ENCODE measurements at regions not wholly inside any gene's neighbourhood (a gene's known extent, or its start where the extent isn't known, plus 50 kb on each side); places are given as distances from the start of the nearest gene placed in this dataset.

GRCh38 chr9:108484468-108484867 lies 371.3 kb downstream of the ACTL7B start:
- TF ChIP-seq, protein P1, sequence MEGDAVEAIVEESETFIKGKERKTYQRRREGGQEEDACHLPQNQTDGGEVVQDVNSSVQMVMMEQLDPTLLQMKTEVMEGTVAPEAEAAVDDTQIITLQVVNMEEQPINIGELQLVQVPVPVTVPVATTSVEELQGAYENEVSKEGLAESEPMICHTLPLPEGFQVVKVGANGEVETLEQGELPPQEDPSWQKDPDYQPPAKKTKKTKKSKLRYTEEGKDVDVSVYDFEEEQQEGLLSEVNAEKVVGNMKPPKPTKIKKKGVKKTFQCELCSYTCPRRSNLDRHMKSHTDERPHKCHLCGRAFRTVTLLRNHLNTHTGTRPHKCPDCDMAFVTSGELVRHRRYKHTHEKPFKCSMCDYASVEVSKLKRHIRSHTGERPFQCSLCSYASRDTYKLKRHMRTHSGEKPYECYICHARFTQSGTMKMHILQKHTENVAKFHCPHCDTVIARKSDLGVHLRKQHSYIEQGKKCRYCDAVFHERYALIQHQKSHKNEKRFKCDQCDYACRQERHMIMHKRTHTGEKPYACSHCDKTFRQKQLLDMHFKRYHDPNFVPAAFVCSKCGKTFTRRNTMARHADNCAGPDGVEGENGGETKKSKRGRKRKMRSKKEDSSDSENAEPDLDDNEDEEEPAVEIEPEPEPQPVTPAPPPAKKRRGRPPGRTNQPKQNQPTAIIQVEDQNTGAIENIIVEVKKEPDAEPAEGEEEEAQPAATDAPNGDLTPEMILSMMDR (IDR thresholded peaks at IDR 0.05): no peak
- ATAC-seq (ENCODE audit: low FRiP score) (no peak), DNase-seq (ENCODE audit: low spot score) (no peak)

DNA sequence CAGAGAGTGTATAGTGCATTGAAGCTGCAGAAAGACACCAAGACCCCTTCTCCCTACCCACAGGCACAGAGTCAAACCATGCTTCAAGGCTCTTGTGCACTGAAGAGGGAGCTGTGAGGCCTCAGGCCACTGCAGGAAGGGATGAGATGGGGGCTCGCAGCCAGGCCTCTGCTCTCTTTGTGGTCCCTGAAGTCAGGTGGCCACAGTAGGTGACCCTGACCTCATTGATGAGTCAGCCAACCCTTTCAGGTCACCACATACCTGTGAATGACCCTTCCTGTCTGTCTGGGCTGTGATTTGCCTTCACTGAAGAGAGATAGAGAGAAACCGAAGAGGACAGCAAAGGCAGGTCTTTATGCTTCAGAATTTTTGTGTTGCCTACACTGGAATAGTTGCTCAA lies 372.1 kb downstream of the ACTL7B start:
- ATAC-seq (ENCODE audit: low FRiP score): no peak
- DNase-seq (ENCODE audit: low spot score): no peak

GRCh38 chr9:108479989-108480652 lies 375.7 kb downstream of the ACTL7B start:
- ATAC-seq (ENCODE audit: low FRiP score) (no peak), DNase-seq (ENCODE audit: low spot score) (no peak)
- TF ChIP-seq, protein P1 (IDR thresholded peaks at IDR 0.05): no peak

More for the DNA sequence above, 372.1 kb downstream of the ACTL7B start:
- TF ChIP-seq, protein P1 (IDR thresholded peaks at IDR 0.05): no peak

DNA sequence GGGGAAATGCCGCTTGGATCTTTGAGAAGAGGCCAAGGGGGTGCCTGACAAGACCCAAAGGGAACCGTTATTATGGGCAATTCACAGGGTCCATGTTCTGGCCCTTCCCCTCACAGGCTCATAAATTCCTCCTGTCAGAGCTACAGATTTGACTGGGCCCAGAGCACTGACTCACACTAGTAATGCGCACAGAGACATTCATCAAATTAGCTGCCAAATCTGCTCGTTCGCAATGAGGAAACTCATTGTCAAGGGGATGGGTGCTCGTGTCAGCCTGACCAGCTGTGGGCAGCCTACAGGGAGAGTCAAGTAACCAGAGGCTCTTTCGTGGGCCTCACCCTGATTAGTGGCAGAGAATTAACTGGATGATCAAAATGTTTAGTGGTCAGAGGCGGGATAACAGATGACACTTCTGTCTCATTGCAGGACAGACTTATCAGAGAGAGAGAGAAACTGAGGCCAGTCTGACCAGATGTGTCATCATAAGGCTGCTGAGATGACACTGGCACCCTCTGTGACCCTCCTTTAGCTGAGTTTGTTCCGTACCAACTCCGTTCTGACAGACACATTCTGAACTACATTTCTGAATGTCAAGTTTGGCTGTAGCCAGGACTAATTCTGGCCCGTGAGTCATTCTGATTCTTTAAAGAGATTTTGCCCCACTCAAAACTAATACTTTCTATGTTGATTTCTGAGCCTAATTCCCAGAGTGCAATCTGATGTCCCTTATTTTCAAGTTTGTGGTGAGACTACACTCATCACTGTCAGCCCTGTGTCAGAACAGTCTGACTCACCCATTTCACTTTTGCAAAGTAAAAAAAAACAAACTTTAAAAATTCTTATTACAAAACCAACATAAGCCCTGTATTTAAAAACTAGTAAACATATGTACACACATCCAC lies 377.1 kb downstream of the ACTL7B start:
- TF ChIP-seq, protein P1 (IDR thresholded peaks at IDR 0.05): no peak
- ATAC-seq (ENCODE audit: low FRiP score): peak; percentile 80
- DNase-seq (ENCODE audit: low spot score): no peak

- no peak for ATAC-seq (ENCODE audit: low FRiP score)
Observed at GRCh38 chr9:108477529-108478006, 378.2 kb downstream of the ACTL7B start.

GRCh38 chr9:108476574-108476973 lies 379.2 kb downstream of the ACTL7B start:
- TF ChIP-seq, protein P1 (IDR thresholded peaks at IDR 0.05): no peak
- ATAC-seq (ENCODE audit: low FRiP score) (no peak), DNase-seq (ENCODE audit: low spot score) (no peak)

More at GRCh38 chr9:108477529-108478006, 378.2 kb downstream of the ACTL7B start:
- TF ChIP-seq, protein P1 (IDR thresholded peaks at IDR 0.05): no peak
- DNase-seq (ENCODE audit: low spot score): no peak
